NCI-H526 (cell line): ENCODE measurements at regions not wholly inside any gene's neighbourhood (a gene's known extent, or its start where the extent isn't known, plus 50 kb on each side); places are given as distances from the start of the nearest gene placed in this dataset.
"Not testable (repeated sequence)": the region's sequence is repeated elsewhere in the genome, so short reads cannot be mapped to it uniquely, and the experiment has no call there.

ENCODE experiments used
- DNase-seq, 2 experiments: peaks; one replicate each; lab custom pipeline; 2025; lab: John Stamatoyannopoulos, UW

DNA sequence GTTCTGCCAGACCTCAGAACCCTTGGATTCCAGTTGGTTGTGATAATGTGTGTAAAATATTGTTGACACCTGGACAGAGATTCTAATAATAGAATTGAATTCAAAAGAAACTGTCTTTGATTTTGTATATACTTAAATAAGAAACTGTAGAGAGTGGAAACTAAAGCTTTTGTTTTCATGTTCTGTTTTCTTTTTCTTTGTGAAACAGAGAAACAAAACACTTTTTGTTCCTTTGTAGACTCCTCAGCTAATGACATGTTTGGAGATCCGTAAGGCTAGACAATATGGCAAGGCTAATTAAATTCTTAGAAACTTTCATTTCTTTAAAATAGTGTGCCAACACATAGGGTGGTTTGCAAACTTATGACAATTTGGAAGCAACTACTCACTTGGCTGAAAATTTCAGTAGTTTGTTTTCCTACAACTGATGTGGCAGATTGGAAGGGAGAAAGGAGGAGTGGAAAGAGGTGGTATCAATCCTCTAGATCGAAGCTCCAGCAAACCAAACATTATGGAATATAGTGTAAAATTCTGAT, 90.9 kb upstream of the FAT1 start:
- no peak for DNase-seq

DNA sequence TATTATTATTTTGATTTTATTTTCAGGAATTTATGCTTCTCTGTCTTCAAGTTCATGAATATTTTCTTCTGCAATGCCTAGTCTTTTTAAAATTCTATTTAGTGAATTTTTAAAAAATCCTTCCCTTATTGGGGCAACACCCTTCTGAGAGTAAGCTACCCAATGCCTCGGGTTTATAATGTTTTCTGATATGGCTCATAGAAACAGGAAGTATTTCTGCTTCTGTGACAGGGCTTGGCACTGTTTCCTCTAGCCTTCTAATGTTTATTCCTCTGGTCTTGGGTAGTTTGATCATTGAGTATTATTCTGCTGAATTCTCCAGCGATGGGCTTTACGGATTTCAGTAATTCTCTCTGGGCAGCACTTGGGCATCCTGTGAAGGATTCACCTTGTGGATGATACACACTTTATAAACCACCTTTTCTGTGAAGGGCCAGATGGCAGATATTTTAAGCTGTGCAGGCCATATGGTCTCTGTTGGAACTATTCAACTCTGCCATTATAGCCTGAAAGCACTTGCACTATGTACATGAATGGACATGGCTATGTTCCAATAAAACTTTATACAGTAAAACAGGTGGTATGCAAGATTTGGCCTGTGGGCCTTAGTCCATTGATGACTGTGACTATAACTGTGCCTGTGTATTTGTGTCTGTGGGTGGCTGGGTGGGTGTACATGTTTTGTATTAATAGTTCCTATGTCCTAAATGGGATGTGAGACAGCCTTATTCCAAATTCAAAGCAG, 95.9 kb upstream of the FAT1 start:
- DNase-seq: no peak

DNA sequence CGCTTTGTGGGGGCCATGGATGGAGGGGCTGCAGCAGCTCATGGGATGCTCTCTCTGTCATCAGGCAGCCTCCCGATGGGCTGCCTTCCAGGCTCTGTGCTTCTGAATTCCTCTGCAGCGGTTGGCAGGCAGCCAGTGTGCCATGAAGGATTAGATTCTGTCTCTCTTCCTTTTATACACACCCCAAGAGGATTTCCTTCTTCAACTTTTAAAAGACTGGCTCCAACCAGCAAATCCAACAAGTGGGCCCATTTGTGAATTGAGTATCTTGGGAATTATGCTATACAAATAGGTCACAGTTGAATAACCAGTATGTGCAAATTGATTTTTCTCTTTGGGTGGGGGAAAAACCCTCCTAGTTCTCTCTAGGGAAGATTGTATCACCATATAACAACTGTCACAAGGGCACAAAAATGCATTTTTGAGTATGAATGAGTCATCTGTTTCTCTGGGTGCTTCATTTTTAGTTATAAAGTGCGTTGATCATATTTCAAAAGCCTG, 96.8 kb upstream of the FAT1 start:
- peak in 1 of 2 experiments; percentile 48 for DNase-seq

DNA sequence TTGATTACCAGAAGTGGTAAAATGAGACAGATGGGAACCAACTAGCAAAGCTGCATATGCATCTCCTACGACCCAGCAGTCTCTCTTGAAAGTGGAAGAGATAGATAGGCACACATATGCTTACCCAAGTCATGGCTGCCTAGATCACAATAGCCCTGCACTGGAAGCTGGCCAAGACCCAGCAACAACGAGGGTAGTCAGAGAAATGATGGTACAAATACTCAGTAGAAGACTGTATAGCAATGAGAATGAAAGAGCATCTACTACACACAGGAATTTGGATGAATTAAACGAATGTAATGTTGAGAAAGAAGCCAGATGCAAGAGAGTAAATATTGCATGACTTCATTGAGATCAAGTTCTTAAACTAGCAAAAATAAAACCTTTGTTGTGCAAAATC, 100.3 kb upstream of the FAT1 start:
- DNase-seq: no peak

GRCh38 chr4:186825069-186825468, 101.4 kb upstream of the FAT1 start:
- DNase-seq: no peak

GRCh38 chr4:186826006-186826405, 102.3 kb upstream of the FAT1 start:
- DNase-seq: no peak

DNA sequence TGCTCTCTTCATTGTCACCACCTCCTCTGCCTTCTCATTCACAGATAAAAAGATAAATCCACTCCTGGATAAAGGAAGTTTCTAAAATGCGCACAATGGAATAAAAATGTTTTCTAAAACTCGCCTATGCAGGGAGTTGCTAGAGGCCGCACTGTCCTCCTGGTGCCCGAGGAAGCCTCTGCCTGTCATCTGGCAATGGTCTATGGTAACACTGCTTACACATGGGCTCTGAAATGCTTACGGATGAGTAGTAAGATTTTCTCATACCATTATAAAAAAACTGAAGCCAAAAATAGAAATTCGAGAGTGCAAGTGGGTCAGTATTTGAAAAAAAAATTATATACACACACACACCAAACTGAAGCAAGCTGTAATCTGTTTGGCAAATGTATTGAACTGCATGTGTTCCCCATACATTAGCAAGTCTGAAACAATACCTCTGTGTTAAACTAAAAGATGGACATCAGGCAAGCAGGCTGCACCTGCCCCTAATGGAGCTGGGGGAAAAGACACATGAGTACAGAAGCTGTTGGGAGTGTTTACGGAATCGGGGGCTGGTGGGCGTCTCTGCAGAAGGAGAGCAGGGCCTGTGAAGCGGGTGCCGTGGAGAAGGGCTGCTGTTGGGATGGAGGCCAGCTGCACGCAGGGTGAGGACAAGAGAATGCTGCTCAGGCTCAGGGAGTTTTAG, 103.3 kb upstream of the FAT1 start:
- no peak for DNase-seq

DNA sequence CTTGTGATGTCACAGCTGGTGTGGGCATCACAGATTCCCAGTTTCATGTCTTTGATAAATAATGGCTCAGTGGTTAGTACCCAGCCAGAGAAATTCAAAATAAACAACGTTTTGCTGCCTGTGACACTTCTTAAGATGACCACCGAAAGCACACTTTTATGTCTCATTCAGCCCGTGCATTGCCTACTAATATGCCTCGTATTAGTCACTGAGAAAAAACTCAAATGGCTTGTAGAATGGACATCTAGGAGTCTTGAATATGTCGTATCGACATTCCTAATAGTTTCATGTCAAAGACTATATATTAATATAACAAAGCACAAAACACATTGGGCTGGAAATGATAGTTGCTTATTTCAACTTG, 103.9 kb upstream of the FAT1 start:
- DNase-seq: no peak

DNA sequence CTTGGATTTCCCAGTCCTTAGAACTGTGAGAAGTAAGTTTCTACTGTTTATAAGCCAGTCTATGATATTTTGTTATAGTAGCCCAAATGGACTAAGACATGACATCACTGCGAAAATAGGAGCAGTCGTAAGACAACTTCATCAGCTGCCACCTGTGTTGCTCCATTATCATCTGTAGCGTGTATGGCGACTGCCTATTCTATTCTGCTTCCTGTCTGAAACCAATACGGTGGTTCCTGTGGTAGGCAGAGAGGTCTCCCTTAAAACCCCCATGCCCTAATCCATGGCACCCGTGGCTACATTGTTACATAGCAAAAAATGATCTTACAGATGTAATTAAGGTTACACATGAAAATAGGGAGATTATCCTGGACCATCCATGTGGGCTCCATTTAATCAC, 105.4 kb upstream of the FAT1 start:
- DNase-seq: no peak

DNA sequence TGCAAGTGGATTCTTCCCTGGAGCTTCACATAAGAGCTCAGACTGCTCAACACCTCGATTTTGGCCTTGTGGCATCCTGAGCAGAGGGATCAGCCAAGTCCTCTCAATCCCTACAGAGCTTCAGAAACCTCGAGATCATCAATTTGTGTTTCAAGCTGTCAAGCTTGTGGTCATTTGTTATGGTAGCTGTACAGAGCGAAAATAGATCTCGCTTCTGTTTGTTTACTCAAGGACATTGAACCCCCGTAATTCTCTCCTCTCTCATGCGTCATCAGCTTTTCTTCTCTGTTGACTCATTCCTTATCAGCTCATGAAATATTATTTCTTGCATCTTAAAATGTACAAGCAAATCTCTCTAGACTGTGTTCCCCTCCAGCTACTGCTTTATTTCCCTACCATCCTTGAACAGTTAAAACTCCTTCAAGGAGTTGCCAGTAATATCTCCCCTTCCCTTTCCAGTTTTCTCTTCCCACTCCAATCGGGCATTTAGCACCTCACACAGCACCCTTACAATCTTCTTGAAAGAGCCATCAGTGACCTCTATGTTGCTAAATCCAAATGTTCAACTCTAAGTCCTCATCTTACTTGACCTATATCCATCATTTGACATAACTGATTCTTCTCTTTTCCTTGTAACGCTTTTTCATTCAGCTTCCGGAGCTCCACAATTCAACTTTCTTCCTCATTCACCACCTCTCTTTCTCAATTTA, 106.2 kb upstream of the FAT1 start:
- no peak for DNase-seq

DNA sequence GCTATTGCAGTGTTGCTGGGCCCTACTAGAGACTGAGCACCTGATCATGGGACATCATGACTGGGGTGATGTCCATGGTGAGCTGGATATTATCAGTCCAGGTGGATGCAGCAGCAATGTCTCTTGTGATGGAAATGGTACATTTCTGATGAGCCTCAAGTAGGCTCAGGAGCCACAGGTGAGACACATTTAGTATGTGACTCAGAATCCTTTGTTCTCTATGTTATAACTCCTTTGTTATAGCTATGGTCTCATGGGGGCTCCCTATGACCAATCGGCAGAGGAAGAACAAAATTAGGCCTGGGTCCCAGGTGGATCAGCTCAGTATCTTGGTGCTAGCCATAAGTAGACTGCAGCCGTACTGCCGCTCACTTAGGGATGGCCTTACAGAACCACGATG, 107.9 kb upstream of the FAT1 start:
- DNase-seq: no peak

GRCh38 chr4:186832906-186833305, 109.2 kb upstream of the FAT1 start:
- DNase-seq: no peak

DNA sequence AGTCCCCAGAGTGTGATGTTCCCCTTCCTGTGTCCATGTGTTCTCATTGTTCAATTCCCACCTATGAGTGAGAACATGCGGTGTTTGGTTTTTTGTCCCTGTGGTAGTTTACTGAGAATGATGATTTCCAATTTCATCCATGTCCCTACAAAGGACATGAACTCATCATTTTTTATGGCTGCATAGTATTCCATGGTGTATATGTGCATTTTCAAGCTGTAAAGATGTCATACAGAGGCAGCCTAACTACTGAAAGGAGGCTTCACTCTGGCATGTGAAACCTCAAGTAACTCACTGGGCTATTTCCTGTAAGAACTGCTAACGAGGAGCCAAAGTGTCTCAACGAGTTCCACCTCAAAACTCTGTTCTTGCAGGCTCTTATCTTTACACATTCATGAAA, 113.8 kb upstream of the FAT1 start:
- not testable (repeated sequence) for DNase-seq

GRCh38 chr4:186838295-186838694, 114.6 kb upstream of the FAT1 start:
- no peak for DNase-seq

DNA sequence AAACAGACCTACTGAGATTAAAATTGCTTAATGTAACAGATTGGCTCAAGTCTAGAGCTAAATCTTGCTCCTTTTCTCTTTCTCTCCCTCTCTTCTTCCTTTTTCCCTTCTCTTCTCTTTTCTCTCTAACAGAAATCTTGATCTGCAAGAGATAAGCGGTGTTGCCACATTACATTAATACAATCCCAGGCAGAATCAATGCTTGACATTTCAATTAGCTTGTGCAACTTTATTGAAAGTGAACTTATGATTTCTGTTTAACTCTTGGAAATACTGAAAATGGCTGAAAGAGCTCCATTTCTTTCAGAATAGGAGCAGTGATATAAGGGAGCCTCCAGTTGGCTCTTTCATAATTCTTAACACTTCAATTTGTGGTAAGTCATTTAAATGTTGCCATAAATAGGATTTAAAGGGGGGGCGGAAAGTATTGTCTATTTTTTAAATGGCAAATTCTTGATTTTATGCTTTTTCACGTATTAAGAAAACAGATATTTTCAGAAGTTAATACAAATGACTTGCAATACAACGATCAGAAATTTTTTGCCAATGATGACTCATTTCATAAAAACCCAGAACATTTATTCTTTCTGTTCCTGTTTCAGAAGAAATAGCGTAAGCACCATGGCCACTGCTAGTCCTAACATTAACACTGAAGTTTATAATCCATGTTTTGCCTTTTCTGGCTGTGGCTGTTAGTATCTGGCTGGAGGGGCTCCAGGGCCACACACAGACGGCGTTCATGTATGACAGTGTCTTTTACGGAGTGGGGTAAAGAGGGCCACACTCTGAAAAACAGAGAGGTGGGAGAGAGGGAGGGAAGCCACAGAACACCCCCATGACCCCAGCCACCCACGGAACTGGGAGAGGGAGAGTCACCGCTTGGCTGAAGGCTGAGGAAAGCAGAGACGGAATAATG, 115.7 kb upstream of the FAT1 start:
- DNase-seq: no peak

DNA sequence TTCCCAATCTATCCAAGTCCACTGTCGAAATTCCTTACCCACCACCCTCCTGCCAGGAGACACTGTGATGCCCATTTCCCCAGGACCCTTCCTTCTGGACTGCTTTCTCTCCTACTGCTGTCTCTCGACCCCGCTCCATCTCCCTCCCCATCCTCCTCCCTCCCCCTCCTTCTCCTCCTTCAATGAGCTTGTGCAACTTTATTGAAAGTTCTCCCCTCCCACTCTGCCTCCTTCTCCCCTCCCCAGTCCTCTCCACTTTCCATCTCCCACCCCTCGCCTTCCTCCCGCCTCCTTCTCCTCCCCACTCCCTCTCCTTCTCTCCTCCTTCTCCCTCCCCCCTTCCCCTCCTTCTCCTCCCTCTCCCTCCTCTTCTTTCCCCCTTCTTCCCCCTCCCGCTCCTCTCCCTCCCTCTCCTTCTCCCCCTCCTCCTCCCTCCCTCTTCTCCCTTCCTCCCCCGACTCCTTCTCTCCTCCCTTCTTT, 116.6 kb upstream of the FAT1 start:
- DNase-seq: no peak

- DNase-seq: no peak
Observed at GRCh38 chr4:186840771-186841301, 117.2 kb upstream of the FAT1 start.

DNA sequence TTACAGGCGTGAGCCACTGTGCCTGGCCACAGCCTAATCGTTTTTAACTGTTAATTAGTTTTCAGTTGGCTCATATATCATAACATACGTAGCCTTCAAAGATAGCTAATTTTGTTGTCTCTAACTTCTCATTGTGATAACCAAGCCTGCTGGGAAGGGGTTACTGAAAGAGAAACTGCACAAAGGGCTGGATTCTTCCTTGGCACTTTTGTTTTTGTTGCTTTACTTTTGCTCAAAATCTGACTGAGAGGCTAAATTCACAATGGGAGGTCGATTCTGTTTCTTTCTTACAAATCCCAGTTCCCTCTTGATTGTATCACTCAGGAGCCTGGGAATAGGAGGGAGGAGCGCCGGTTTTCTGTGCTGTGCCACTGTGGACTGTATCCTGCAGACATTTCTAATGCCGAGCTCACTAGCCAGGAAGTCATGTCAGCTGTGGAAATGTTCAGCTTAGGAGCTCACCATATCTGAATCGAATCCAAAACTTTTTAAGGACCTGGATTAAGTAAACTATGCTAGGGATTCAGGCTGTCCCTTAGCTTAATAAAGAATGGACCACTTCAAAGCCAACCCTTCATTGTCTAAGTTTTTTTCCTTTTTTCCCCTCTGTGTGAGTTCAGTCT, 120.5 kb upstream of the FAT1 start:
- DNase-seq: no peak

DNA sequence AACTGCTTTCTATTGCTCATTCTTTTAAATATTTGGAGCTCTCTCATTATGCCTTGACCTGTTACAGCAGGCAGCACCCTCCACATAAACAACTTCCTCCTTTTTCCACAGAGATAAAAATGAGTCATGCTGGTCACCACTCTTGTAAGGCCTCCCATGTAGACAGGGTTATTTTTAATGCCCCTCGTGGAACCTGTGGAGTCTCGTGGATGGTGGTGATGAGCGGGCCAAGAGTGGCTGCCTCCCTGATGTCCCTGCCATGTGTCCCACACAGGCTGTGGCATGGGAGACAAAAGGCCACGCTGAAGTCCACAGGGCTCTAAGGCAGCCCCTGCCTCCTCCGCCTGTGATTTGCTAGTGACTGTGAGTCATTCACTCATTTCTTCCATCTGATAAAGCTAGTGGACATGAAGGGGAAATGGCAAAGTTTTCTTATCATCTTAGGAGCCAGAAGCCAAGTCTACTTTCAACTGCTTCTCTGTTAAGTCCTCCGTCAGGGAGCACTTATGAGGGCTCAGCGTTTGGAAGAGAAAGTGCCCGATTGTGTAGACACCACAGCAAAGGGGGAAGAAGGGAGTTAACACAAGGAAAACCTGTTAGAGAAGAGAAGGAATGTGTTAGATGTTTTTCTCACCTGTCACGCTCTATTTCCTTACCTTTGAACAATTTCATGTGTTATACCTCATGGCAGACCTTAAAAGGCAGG, 121.6 kb upstream of the FAT1 start:
- DNase-seq: no peak

DNA sequence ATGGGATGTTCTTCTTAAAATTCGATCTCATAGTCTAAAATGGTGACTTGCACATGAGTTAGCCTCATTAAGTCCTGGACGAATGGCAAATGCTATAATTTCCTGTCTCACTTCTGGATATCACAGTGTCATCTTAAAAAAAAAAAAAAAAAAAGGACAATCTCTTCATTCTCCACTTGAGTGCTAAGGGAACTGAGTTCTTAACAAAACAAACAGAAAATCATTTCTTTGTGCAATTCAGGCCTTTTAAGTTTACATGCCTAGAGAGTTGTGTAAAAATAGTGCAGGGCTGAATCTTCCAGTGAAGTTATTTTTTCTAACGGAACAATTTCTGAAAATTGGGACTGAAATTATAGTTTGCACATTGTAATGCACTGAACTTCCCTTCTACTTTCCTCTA, 122.8 kb upstream of the FAT1 start:
- DNase-seq: no peak
